Activated T-cell treated with anti-CD3 and anti-CD28 coated beads, Interleukin-2, amount 50 U/mL, for 72 hours (primary cell): ENCODE measurements at regions not wholly inside any gene's neighbourhood (a gene's known extent, or its start where the extent isn't known, plus 50 kb on each side); places are given as distances from the start of the nearest gene placed in this dataset.

Experiments used
- ATAC-seq, 2 donors: fragments of 150-1000 bp; cut with Tn5 transposase; replicated peaks in 1 of 2; 2 replicates each; pipeline ENCODE4 v1.10.0; 2021; ENCODE audit warnings: moderate library complexity in 2 of 2, mild to moderate bottlenecking in 1 of 2
- DNase-seq, 2 donors: peaks; one replicate each; pipeline ENCODE4 v3.0.0; 2021 to 2022; ENCODE audit warnings: mixed read lengths in 1 of 2
- H3K27ac Mint-ChIP-seq: one replicate; pipeline ENCODE4 v1.8.0; 2022; ENCODE audit warnings: mild to moderate bottlenecking, moderate library complexity, mixed read lengths
- H3K27me3 Mint-ChIP-seq: one replicate; pipeline ENCODE4 v1.8.0; 2022; ENCODE audit warnings: low read depth, mixed read lengths
- H3K36me3 Mint-ChIP-seq, 2 donors: one replicate each; pipeline ENCODE4 v1.8.0; 2022; ENCODE audit warnings: mixed read lengths in 2 of 2, mild to moderate bottlenecking in 1 of 2; ENCODE audit not compliant: insufficient read depth in 2 of 2
- H3K4me1 Mint-ChIP-seq: one replicate; pipeline ENCODE4 v1.8.0; 2022; ENCODE audit warnings: low read depth, mixed read lengths
- H3K4me3 Mint-ChIP-seq, 2 donors: one replicate each; pipeline ENCODE4 v1.8.0; 2022; ENCODE audit warnings: mild to moderate bottlenecking in 2 of 2, mixed read lengths in 2 of 2, moderate library complexity in 2 of 2
- H3K9me3 Mint-ChIP-seq, 2 donors: one replicate each; pipeline ENCODE4 v1.8.0; 2022; ENCODE audit warnings: mixed read lengths in 2 of 2

DNA sequence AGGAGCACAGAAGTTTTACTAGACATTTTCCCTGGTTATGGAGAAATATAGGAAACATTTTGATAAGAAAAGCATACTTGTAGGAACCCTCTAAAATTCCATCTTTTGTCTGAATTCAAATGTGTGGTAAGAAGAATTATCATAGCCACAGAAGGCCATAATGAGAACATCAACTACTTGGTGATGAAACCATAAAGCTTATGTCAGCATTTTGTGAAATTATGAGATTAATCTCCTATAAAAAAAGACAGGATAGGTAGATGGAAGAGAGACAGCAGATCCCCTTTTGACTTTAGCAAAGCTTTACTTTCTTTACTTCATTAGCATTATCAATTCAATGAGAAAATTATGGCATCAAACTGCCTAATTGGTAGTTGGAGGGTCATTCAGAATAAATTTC, 697.0 kb downstream of the IGSF11 start:
- DNase-seq (no peak), ATAC-seq (no peak)
- H3K27me3 Mint-ChIP-seq = no peaks in the 10 kb centered on the region
- no peaks in the 10 kb centered on the region for H3K4me1 Mint-ChIP-seq
- H3K9me3 Mint-ChIP-seq = peaks cover 3 to 4% of the 10 kb centered on the region in 2 donors
- no peaks in the 10 kb centered on the region for H3K36me3 Mint-ChIP-seq
- no peak overlapping the region for H3K27ac Mint-ChIP-seq
- no peak overlapping the region for H3K4me3 Mint-ChIP-seq

DNA sequence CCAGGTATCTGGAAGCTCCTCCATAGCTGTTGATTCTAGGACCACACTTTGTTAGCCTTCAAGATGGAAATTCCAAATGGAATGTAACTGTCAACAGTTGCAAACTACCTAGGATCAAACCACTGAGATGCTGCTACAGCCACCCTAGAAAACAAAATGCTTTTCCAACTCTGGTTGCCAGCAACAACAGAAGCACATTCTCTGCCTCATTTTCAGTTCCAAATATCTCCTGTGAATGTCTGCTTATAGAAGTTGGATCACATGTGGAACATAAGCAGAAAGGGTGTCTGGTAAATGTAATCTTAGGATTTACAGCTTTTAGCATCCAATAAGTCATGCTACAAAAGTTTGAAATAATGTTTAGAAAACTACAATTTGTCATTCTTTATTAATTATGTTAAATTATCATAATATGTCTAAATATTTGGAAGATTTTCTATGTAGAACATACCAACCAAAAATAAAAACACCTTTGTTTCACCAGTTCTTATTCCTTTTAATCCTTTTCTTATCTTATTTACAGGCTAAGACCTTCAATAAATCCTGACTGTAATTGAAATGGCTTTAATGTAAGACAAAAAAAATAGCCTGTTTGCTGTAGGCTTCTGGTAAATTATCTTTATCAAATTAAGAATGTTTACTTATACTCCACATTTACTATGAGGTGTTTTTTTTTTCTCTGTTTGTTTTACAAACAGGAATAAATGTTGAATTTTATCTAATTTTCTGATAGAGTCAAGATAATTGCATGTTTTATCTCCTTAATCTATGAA, 687.1 kb downstream of the IGSF11 start:
- no peak overlapping the region for H3K4me3 Mint-ChIP-seq
- H3K27me3 Mint-ChIP-seq = no peaks in the 10 kb centered on the region
- no peak overlapping the region for H3K27ac Mint-ChIP-seq
- DNase-seq (no peak), ATAC-seq (no peak)
- peaks cover 6 to 13% of the 10 kb centered on the region in 2 donors for H3K9me3 Mint-ChIP-seq
- H3K36me3 Mint-ChIP-seq = no peaks in the 10 kb centered on the region
- no peaks in the 10 kb centered on the region for H3K4me1 Mint-ChIP-seq

DNA sequence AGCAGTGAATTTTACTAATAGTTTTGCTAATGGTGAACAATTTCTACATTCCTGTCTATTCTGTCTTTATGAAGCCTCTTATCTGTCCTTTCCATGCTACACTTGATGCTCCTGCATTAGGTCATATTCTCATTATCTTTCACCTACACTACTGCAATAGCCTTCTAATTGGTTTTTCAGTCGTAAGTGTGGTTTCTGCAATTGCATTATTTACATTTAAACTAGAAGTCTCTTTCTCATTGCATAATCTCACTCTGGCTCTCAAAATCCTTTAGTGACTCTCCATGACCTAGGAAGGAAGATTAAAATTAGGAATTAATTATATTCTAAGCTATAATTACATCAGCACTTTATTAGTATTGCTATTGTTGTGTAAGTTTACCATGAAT, 686.5 kb downstream of the IGSF11 start:
- Mint-ChIP-seq H3K4me3 (no peak overlapping the region), H3K27me3 (no peaks in the 10 kb centered on the region), H3K36me3 (no peaks in the 10 kb centered on the region), H3K4me1 (no peaks in the 10 kb centered on the region), H3K27ac (no peak overlapping the region), H3K9me3 (peaks cover 7 to 13% of the 10 kb centered on the region in 2 donors)
- ATAC-seq = no peak
- no peak for DNase-seq

DNA sequence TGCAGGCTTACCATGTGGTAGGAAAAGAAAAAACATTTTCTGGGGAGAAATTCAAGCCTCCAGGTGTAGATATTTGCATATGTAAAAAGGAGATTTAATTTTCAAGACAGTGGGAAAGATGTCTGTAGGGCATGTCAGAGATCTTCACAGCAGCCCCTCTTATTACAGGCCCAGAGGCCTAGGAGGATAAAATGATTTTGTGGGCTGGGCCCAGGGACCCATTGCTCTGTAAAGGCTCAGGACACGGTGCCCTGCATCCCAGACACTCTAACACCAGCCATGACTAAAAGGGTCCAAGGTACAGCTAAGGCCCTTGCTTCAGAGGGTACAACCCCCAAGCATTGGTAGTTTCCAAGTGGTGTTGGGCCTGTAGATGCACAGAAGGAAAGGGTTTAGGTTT, 680.1 kb downstream of the IGSF11 start:
- ATAC-seq (no peak), DNase-seq (no peak)
- no peak overlapping the region for H3K27ac Mint-ChIP-seq
- no peaks in the 10 kb centered on the region for H3K4me1 Mint-ChIP-seq
- H3K27me3 Mint-ChIP-seq = no peaks in the 10 kb centered on the region
- H3K9me3 Mint-ChIP-seq = peaks cover 18 to 26% of the 10 kb centered on the region in 2 donors
- no peak overlapping the region for H3K4me3 Mint-ChIP-seq
- peaks cover 6 to 7% of the 10 kb centered on the region in 2 donors for H3K36me3 Mint-ChIP-seq

DNA sequence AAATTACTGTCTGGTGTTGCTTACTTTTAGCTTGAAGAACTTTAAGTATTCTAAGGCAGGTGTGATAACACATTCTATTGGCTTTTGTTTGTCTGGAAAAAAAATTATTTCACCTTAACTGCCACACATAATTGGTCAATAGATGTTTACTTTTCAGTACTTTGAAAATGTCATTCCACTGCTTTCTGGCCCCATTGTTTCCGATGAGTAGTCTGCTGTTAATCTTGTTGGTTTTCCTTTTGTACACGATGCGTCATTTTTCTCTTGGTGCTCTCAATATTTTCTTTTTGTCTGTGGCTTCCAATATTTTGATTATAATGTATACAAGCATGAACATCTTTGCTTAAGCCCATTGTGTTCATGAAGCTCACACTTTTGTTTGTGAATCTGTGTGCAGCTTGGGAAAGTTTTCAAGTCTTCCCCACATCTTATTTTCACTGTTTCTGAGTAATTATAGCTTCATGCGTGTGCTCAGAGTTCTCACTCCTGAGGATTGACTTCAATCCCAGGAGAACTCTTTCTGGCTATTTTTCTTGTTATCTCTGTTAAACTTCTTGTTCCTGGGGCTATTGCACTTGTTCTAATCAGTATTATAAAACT, 664.7 kb downstream of the IGSF11 start:
- Mint-ChIP-seq H3K36me3 (peaks cover 1 to 2% of the 10 kb centered on the region in 2 donors), H3K27ac (no peak overlapping the region), H3K4me3 (no peak overlapping the region), H3K27me3 (no peaks in the 10 kb centered on the region), H3K4me1 (no peaks in the 10 kb centered on the region), H3K9me3 (peaks cover 2 to 6% of the 10 kb centered on the region in 2 donors)
- ATAC-seq (no peak), DNase-seq (no peak)

DNA sequence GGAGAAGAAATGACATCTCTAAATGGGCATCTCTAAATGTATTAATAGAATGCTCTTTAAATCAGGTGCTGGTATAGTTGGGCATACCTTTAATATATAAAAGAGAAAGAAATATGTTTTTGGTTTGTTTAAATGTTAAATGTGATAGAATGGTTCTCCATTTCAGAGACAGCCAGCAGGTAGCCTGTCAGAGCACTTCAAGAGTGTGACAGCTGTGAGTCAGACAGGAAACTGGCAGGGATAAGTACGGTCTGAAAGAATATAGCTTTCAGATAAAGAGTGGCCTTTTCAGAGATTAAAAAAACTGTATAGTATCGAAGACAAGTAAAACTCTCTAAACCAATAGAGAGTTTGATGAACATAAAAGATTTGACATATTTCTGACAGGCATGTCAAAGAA, 654.1 kb downstream of the IGSF11 start:
- peaks cover 0 to 6% of the 10 kb centered on the region in 2 donors for H3K9me3 Mint-ChIP-seq
- H3K4me1 Mint-ChIP-seq = no peaks in the 10 kb centered on the region
- no peaks in the 10 kb centered on the region for H3K36me3 Mint-ChIP-seq
- H3K27ac Mint-ChIP-seq = no peak overlapping the region
- no peaks in the 10 kb centered on the region for H3K27me3 Mint-ChIP-seq
- ATAC-seq (no peak), DNase-seq (no peak)
- H3K4me3 Mint-ChIP-seq = no peak overlapping the region

DNA sequence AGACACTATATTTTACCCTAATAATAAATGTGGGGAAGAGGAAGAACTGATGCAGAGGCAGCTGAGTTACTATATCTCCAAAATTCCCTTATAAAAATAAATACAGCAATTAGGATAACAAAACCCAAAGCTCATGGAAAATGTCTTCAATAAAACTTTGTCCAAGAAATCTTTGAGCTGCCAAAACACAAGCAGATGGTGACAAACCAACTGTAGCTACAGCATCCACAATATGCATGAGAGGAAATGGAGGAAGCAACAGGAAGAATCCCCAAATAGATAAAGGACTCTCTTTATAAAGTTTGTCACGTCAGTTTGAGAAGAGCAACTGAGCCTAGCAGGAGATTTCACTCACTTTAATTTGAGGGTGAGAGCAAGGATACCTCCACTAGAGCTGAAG, 638.2 kb downstream of the IGSF11 start:
- Mint-ChIP-seq H3K27me3 (no peaks in the 10 kb centered on the region), H3K4me3 (no peak overlapping the region), H3K27ac (no peak overlapping the region), H3K9me3 (no peaks in the 10 kb centered on the region), H3K4me1 (no peaks in the 10 kb centered on the region), H3K36me3 (no peaks in the 10 kb centered on the region)
- no peak for DNase-seq
- ATAC-seq = no peak

DNA sequence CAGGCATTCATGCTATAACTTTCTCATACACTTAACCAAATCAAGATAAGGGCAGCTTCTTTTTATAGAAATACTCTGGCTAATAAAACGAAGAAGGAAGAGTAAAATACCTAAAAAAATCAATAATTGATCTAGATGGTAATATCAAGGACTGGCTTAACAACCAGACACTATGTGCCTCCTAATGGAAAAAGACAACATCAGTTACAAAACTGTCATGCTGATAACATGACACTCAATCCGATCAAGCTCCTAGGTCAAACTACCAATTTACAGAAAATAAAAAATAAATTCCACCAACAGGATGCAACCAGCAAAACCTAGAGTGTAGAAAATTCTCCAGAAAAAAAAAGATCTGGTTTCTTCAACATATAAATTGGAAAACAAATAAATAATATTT, 634.6 kb downstream of the IGSF11 start:
- H3K27me3 Mint-ChIP-seq = no peaks in the 10 kb centered on the region
- no peak overlapping the region for H3K4me3 Mint-ChIP-seq
- no peak overlapping the region for H3K27ac Mint-ChIP-seq
- H3K9me3 Mint-ChIP-seq = peaks cover 1 to 3% of the 10 kb centered on the region in 2 donors
- H3K36me3 Mint-ChIP-seq = no peaks in the 10 kb centered on the region
- no peaks in the 10 kb centered on the region for H3K4me1 Mint-ChIP-seq
- ATAC-seq (no peak), DNase-seq (no peak)

DNA sequence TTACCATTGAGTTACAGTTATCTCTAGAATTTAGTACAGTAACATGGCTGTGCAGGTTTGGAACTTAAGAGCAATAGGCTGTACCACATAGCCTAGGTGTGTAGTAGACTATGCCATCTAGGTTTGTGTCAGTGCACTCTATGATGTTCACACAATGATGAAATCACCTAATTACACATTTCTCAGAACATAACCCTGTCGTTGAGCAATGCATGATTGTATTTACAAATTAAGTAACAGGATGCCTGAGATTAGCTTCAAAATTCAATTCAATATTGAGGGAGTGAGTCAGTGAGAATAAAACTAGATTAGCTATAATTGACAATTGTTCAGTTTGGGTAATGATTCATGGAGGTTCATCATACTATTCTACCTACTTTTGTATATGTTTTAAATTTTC, 633.8 kb downstream of the IGSF11 start:
- DNase-seq (no peak), ATAC-seq (no peak)
- Mint-ChIP-seq H3K4me1 (no peaks in the 10 kb centered on the region), H3K27ac (no peak overlapping the region), H3K36me3 (no peaks in the 10 kb centered on the region), H3K9me3 (peaks cover 1 to 6% of the 10 kb centered on the region in 2 donors), H3K27me3 (no peaks in the 10 kb centered on the region), H3K4me3 (no peak overlapping the region)

DNA sequence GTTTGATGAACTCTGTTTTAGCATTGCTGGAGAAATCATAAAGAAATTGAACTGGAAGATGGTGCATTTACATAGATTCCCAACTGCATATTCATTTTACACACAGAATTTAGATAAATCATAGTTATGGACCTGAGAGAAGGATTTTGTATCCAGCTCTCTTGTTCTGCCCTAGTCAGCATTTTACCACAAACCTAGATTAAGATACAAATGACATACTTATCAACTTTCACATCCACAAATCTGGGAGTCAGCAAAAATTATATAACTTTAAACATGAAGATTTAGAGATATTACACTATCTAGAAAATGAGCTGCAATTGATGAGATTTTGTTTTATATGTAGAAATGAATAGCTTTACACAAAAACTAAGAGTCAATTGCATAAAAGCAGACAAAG, 632.8 kb downstream of the IGSF11 start:
- Mint-ChIP-seq H3K36me3 (no peaks in the 10 kb centered on the region), H3K4me1 (no peaks in the 10 kb centered on the region), H3K27me3 (no peaks in the 10 kb centered on the region), H3K4me3 (no peak overlapping the region), H3K27ac (no peak overlapping the region), H3K9me3 (peaks cover 1 to 6% of the 10 kb centered on the region in 2 donors)
- DNase-seq (no peak), ATAC-seq (no peak)

DNA sequence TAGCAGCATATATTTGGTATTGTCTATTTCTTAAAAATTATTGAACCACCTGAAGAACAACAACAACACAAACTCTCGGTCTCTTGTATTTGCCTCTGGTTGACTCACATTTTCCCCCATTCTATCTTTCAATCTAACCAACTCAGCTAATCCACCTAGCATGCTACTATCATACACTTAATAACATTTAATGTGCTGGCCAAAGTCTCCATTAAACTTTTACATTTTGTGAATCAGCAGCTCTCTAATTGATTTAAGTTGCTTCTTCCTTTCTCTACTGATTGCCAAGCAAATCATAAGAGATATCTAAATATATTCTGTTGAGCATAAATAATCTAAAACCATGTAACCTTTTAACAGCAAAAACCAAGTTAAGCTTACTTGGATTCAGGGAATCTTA, 631.7 kb downstream of the IGSF11 start:
- H3K27ac Mint-ChIP-seq = no peak overlapping the region
- no peak for ATAC-seq
- no peak for DNase-seq
- H3K9me3 Mint-ChIP-seq = peaks cover 1 to 8% of the 10 kb centered on the region in 2 donors
- H3K27me3 Mint-ChIP-seq = no peaks in the 10 kb centered on the region
- H3K36me3 Mint-ChIP-seq = no peaks in the 10 kb centered on the region
- no peak overlapping the region for H3K4me3 Mint-ChIP-seq
- H3K4me1 Mint-ChIP-seq = no peaks in the 10 kb centered on the region

DNA sequence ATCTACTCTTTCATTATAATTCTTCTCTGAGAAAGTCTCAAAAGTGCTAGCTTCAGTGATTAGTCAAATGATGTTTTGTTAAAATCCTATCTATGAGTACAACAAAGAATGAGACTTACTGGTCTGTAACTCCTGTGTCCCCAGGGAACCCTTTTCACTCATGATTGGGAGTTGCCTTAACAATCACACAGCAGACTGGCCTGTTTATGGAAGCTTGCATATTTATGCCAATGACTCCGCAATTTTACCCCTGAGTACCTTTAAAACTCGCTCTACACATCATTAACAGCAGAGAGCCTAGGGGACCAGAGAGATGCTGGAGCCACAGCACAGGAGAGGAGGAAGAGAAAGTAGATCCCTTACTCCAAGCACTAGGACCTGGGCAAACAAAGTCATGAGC, 628.1 kb downstream of the IGSF11 start:
- ATAC-seq (no peak), DNase-seq (no peak)
- H3K27ac Mint-ChIP-seq = no peak overlapping the region
- H3K4me3 Mint-ChIP-seq = no peak overlapping the region
- no peaks in the 10 kb centered on the region for H3K27me3 Mint-ChIP-seq
- peaks cover 1 to 9% of the 10 kb centered on the region in 2 donors for H3K9me3 Mint-ChIP-seq
- no peaks in the 10 kb centered on the region for H3K36me3 Mint-ChIP-seq
- H3K4me1 Mint-ChIP-seq = no peaks in the 10 kb centered on the region

DNA sequence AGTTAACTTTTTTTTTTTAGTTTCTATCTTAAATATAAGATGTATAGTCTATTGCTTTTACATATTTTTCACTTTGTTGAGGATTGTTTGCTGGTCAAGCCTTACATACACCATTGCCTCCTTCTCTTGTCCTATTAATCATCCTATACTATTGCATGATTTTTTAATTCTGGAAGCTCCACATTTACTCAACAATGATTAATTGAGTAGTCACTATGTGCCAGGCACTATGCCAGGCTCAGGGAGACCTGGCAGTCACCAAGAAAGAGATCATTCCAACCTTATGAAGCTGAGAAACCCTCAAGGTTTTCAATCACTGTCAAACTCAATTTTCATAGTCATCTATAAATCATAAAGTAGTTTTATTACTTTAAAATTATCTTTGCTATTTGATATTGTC, 626.2 kb downstream of the IGSF11 start:
- H3K27me3 Mint-ChIP-seq = no peaks in the 10 kb centered on the region
- H3K27ac Mint-ChIP-seq = no peak overlapping the region
- DNase-seq (no peak), ATAC-seq (no peak)
- H3K4me1 Mint-ChIP-seq = no peaks in the 10 kb centered on the region
- peaks cover 8 to 11% of the 10 kb centered on the region in 2 donors for H3K9me3 Mint-ChIP-seq
- H3K4me3 Mint-ChIP-seq = no peak overlapping the region
- no peaks in the 10 kb centered on the region for H3K36me3 Mint-ChIP-seq

DNA sequence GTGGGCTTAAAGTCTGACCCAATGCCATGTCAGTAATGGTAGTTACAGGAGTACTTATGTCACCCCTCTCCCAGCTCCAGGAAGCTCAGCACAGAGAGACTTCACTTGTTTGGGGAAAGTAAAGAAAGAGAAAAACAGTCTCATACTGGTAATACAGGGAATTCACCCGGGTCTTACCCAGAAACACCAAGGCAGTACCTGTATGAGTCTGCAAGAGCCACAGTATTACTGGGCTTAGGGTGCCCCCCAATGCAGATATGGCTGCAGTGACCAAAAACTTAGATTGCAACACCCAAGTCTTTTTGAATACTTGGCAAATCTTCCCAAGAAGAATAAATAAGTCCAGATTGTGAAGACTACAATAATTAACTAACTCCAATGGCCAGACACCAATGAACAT, 622.1 kb downstream of the IGSF11 start:
- H3K36me3 Mint-ChIP-seq = no peaks in the 10 kb centered on the region
- no peak overlapping the region for H3K27ac Mint-ChIP-seq
- H3K4me1 Mint-ChIP-seq = no peaks in the 10 kb centered on the region
- H3K27me3 Mint-ChIP-seq = no peaks in the 10 kb centered on the region
- H3K4me3 Mint-ChIP-seq = no peak overlapping the region
- peaks cover 7 to 12% of the 10 kb centered on the region in 2 donors for H3K9me3 Mint-ChIP-seq
- peak in 1 of 2 donors; percentile 36 for ATAC-seq
- DNase-seq = no peak
